ENCODE measurements at regions not wholly inside any gene's neighbourhood (a gene's known extent, or its start where the extent isn't known, plus 50 kb on each side); places are given as distances from the start of the nearest gene placed in this dataset.

- Histone ChIP-seq H3K27me3 (ENCODE audit: insufficient read depth, low read length) (no peaks in the 10 kb centered on the region), H3K9me3 (ENCODE audit: low read length) (no peaks in the 10 kb centered on the region), H3K36me3 (ENCODE audit: insufficient read depth, low read length) (no peaks in the 10 kb centered on the region), H3K4me1 (ENCODE audit: insufficient read depth, low read length, severe bottlenecking) (no peaks in the 10 kb centered on the region), H3K4me2 (ENCODE audit: low read length) (no peak overlapping the region), H3K79me2 (ENCODE audit: insufficient read depth, low read length) (no peaks in the 10 kb centered on the region), H3K27ac (ENCODE audit: low read depth, low read length, poor library complexity, severe bottlenecking) (no peak overlapping the region), H2AFZ (ENCODE audit: low read length) (no peak overlapping the region), H3F3A (ENCODE audit: insufficient read depth, low read length) (no peaks in the 10 kb centered on the region), H3K4me3 (ENCODE audit: low read depth, low read length, poor library complexity, severe bottlenecking) (no peak overlapping the region), H3K9ac (ENCODE audit: low read length) (no peak overlapping the region), H3K9me2 (ENCODE audit: low read depth, low read length) (no peaks in the 10 kb centered on the region), H4K20me1 (ENCODE audit: insufficient read depth, low read length) (no peaks in the 10 kb centered on the region)
- no peak for TF ChIP-seq CTCF (IDR thresholded peaks at IDR 0.05; ENCODE audit: low read length)
- TF ChIP-seq EZH2 (IDR thresholded peaks at IDR 0.05; ENCODE audit: borderline replicate concordance, low read length), result no peak
These were observed 588.7 kb downstream of the UTRN start for GRCh38 chr6:144873623-144874378.

- TF ChIP-seq CTCF (IDR thresholded peaks at IDR 0.05; ENCODE audit: low read length) (no peak), EZH2 (IDR thresholded peaks at IDR 0.05; ENCODE audit: borderline replicate concordance, low read length) (no peak)
- H2AFZ ChIP-seq (ENCODE audit: low read length), result no peak overlapping the region
- no peaks in the 10 kb centered on the region for H4K20me1 ChIP-seq (ENCODE audit: insufficient read depth, low read length)
- H3K27me3 ChIP-seq (ENCODE audit: insufficient read depth, low read length), result no peaks in the 10 kb centered on the region
- no peak overlapping the region for H3K27ac ChIP-seq (ENCODE audit: low read depth, low read length, poor library complexity, severe bottlenecking)
- no peaks in the 10 kb centered on the region for H3K36me3 ChIP-seq (ENCODE audit: insufficient read depth, low read length)
- H3K9me2 ChIP-seq (ENCODE audit: low read depth, low read length), result no peaks in the 10 kb centered on the region
- H3K9ac ChIP-seq (ENCODE audit: low read length), result no peak overlapping the region
- no peaks in the 10 kb centered on the region for H3K79me2 ChIP-seq (ENCODE audit: insufficient read depth, low read length)
- H3K4me1 ChIP-seq (ENCODE audit: insufficient read depth, low read length, severe bottlenecking), result no peaks in the 10 kb centered on the region
- H3K4me2 ChIP-seq (ENCODE audit: low read length), result no peak overlapping the region
- H3K9me3 ChIP-seq (ENCODE audit: low read length), result no peaks in the 10 kb centered on the region
- no peak overlapping the region for H3K4me3 ChIP-seq (ENCODE audit: low read depth, low read length, poor library complexity, severe bottlenecking)
- H3F3A ChIP-seq (ENCODE audit: insufficient read depth, low read length), result no peaks in the 10 kb centered on the region
These were observed 591.6 kb downstream of the UTRN start for GRCh38 chr6:144876689-144877088.

GRCh38 chr6:144877118-144877517 is 592.0 kb downstream of the UTRN start:
- H3K9ac ChIP-seq (ENCODE audit: low read length), result no peak overlapping the region
- no peak overlapping the region for H3K4me3 ChIP-seq (ENCODE audit: low read depth, low read length, poor library complexity, severe bottlenecking)
- no peaks in the 10 kb centered on the region for H3K9me2 ChIP-seq (ENCODE audit: low read depth, low read length)
- H3K36me3 ChIP-seq (ENCODE audit: insufficient read depth, low read length), result no peaks in the 10 kb centered on the region
- H3K4me1 ChIP-seq (ENCODE audit: insufficient read depth, low read length, severe bottlenecking), result no peaks in the 10 kb centered on the region
- no peak overlapping the region for H3K4me2 ChIP-seq (ENCODE audit: low read length)
- no peaks in the 10 kb centered on the region for H4K20me1 ChIP-seq (ENCODE audit: insufficient read depth, low read length)
- H3K27me3 ChIP-seq (ENCODE audit: insufficient read depth, low read length), result no peaks in the 10 kb centered on the region
- no peak overlapping the region for H3K27ac ChIP-seq (ENCODE audit: low read depth, low read length, poor library complexity, severe bottlenecking)
- H2AFZ ChIP-seq (ENCODE audit: low read length), result no peak overlapping the region
- TF ChIP-seq CTCF (IDR thresholded peaks at IDR 0.05; ENCODE audit: low read length), result no peak
- TF ChIP-seq EZH2 (IDR thresholded peaks at IDR 0.05; ENCODE audit: borderline replicate concordance, low read length), result no peak
- no peaks in the 10 kb centered on the region for H3K9me3 ChIP-seq (ENCODE audit: low read length)
- no peaks in the 10 kb centered on the region for H3K79me2 ChIP-seq (ENCODE audit: insufficient read depth, low read length)
- H3F3A ChIP-seq (ENCODE audit: insufficient read depth, low read length), result no peaks in the 10 kb centered on the region

All from OCI-LY1 (cell line).